Posterior vena cava (tissue), 2 donors: ENCODE measurements at regions not wholly inside any gene's neighbourhood (a gene's known extent, or its start where the extent isn't known, plus 50 kb on each side); places are given as distances from the start of the nearest gene placed in this dataset.
"Not testable (repeated sequence)": the region's sequence is repeated elsewhere in the genome, so short reads cannot be mapped to it uniquely, and the experiment has no call there.

Experiments
- DNase-seq: peaks from one replicate; pipeline ENCODE4 v3.0.0-alpha.2; 2020; ENCODE audit warnings: low spot score
- intact Hi-C, 2 donors: fragments of 100-400 bp; cut with DNase I; formaldehyde crosslinking; loops; one replicate each; pipeline versions ENCODE4 v1.14.1 to v1.14.2; 2022 to 2023
- donor health status: DM: yes; HTN: yes; CAD: no.
- donor health status: DM: yes; HTN: yes; CAD: no.

DNA sequence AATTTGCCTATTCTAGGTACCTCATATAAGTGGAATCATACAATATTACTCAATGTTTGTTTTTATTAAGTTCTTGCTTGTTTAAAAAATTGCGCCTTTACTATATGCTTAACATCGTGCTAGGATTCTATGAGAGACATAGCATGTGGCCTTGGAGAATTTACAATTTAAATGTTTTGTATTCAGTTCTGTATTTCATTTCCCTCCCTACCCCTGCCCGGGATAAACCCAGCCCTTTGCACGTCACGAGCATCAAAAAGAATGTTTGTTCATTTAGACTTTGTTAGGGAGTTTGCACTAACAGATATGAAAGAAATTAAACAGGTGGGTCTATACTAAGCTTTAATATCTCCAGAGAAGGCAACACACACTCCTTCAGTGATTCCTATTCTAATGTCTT is 75.7 kb downstream of the C18orf54 start:
- intact Hi-C loops: no loop called here
- no peak for DNase-seq

DNA sequence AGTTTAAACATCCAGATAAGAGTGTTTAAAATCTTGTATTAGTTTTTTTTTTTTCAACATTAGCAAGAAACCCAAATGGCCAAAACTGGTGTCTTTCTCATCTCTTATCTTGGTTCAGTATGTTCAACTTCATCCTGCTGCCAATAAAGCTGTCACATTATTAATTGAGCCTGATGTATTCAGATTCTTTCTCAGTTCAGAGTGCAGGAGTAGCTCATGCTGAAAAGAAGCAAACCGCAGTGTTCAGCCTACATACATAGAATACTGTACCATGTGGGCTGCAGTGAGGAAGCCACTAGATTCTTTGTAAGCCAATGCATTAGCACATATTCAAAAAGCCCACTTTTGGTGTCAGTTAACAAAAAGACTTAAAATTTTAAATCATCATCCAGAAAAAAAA is 76.2 kb downstream of the C18orf54 start:
- DNase-seq: no peak
- intact Hi-C loops: no loop called here

- intact Hi-C loops: no loop called here
These were observed 76.7 kb downstream of the C18orf54 start for GRCh38 chr18:54434453-54434852.

DNA sequence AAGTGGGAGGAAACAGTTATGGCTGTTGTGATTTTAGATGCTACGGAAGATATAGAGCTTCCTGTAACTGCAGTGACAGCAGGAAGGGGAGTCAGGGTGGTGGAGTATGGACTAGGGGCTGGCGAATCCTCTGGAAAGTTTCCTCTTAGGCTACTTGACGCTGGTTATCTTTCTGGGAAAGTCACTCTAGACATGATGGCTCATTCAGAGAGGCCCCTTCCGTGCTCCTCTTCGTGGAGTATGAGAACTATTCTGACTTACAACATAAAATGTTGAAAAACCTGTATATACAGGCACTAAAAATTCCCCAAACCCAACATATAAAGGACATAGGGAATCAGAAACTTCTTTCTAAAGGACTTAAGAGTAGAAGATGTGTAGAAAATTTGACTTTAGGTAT is 78.8 kb downstream of the C18orf54 start:
- DNase-seq: no peak
- intact Hi-C loops: no loop called here

More at GRCh38 chr18:54434453-54434852, 76.7 kb downstream of the C18orf54 start:
- no peak for DNase-seq

- intact Hi-C loops: no loop called here
- no peak for DNase-seq
These were observed 82.6 kb downstream of the C18orf54 start for GRCh38 chr18:54440292-54440691.

GRCh38 chr18:54444319-54444914 is 86.7 kb downstream of the C18orf54 start:
- no peak for DNase-seq
- intact Hi-C loops: no loop called here

- no peak for DNase-seq
- intact Hi-C loops: no loop called here
These were observed 96.3 kb downstream of the C18orf54 start for GRCh38 chr18:54453996-54454395.

- intact Hi-C loops: no loop called here
- DNase-seq: no peak
These were observed 107.8 kb downstream of the C18orf54 start for GRCh38 chr18:54465502-54465901.

- intact Hi-C loops: no loop called here
- DNase-seq: no peak
These were observed 108.7 kb downstream of the C18orf54 start for GRCh38 chr18:54466248-54467005.

DNA sequence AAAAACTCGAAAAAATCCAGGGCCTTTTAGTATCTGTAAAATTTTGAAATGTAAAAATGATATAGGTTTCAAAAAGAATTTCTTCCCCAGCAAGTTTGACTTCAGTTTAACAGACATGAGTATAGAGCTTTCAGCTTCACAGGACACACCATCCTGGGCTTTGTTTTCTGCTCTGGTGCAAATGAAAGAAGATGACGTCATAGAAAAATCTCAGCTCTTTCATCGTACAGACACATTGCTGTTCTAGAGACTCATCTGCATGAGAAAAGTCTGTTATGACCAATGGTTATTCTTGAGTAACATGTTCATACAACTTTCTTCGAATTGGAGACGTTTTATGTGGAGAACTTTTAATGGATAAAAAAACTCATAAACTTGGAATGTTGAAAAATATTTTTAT is 111.7 kb upstream of the DYNAP start:
- intact Hi-C loops: loop anchor here in 1 of 2 donors (1.0 kb wide), 1 partner anchor 18 kb away; no protein-coding TSS in a partner anchor
- no peak for DNase-seq

DNA sequence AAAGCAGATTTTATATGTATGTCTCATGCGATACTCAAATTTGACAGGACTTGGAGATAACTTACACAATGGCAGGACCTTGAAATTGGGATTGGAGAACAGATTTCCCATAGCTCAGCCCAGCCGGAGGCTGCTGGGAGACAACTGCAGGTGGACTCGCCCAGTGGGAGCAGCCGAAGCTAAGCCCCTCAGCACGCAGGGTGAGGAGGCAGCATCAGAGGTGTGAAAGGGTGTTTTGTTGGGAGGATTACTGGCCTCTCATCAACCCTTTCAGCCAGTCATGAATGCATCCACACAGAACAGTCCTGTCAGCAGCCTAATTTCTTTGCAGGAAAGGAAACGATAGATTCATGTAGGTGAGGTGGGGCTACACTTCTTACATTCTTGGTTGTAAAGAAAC is 110.4 kb upstream of the DYNAP start:
- no peak for DNase-seq
- intact Hi-C loops: no loop called here

- intact Hi-C loops, DNase-seq: not testable (repeated sequence)
These were observed 88.6 kb upstream of the DYNAP start for GRCh38 chr18:54502451-54502850.

DNA sequence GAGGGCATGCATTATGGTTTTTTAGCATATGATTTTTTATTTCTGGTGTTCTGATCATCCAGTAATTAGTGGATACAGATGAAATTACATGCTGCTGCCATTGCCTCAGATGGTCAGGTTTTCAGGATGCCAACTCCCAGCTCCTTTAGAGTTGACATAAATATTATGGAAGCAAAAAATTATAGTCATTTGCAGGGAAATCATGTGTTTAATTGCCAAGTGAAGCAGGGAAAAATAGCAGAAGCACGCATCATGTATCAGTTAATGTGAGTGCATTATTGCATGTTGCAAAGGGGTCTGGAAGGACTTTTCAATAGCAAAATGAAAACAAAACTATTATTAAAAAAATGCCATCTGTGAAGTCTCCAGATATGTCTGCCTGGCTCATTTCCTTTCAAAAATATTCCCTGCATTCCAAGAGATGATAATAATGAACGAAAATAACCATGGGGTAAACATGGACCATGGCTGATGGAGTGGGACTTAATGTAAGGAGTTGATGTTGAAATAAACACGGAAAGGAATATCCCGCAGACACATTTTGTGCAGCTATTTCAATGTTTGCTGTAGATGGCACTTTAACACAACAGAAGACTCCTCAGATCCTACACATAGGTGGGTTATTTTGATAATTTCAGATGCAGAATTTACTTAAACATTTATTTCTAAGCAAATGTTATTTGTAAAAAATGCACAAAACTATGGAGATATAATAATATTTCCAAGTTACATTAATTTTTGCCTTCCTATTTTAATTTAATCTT is 87.7 kb upstream of the DYNAP start:
- DNase-seq: no peak
- intact Hi-C loops: no loop called here

DNA sequence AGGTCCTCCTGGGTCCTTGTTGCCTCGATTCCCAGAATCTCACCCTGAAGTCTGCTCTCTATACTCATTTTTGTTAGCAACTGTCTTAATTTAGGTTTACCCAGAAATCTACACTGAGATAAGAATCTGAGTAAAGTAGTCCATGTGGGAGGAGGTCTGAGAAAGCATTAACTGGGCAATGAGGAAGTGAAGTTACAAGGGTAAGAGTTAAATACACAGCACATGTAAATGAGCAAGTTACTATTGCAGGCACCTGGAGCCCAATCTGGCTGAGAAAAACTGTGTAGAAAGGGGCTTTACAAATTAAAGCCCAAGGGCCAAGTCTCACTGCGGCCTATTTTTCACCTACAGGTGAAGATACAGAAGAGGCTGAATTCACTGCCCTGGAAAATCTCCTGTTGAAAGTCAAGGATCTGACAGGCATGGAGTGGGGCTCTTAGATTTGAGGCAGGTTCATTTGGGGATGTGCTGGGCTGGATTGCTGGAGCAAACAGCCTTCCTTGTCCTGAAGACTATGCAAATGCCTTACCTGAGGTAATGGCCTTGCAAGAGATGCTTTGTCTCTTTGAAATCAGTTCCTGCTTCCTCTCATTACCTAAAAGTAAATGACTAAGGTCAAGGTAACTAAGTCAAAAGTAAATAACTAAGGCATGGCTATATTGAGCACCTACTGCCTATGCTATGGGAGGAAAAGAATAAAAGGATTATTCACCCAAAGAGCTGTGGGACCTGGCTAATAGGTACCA is 84.4 kb upstream of the DYNAP start:
- no peak for DNase-seq

GRCh38 chr18:54509793-54510192 is 81.3 kb upstream of the DYNAP start:
- intact Hi-C loops: no loop called here

More for the DNA sequence above, 84.4 kb upstream of the DYNAP start:
- intact Hi-C loops: no loop called here

DNA sequence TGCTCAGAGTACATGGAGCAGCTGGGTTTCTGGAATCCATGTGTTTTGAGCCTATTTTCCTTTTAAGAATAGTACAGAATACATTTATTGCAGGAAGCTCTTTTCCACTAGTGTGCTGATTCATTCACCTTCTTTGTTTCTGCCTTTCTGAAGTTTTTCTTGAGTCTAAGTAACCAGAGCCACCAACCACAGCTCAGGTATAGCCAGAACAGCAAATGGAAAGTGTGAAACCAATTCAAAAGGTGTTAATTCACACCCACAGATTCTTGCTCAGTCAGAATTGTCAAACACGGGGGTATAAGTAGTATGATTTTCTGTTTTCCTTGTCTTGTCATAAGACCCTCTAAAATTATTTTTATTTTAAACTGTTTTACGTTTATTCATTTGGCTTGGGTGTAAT is 75.9 kb upstream of the DYNAP start:
- intact Hi-C loops: no loop called here
- DNase-seq: no peak

More at GRCh38 chr18:54509793-54510192, 81.3 kb upstream of the DYNAP start:
- no peak for DNase-seq

GRCh38 chr18:54517521-54517920 is 73.5 kb upstream of the DYNAP start:
- intact Hi-C loops: no loop called here
- no peak for DNase-seq

DNA sequence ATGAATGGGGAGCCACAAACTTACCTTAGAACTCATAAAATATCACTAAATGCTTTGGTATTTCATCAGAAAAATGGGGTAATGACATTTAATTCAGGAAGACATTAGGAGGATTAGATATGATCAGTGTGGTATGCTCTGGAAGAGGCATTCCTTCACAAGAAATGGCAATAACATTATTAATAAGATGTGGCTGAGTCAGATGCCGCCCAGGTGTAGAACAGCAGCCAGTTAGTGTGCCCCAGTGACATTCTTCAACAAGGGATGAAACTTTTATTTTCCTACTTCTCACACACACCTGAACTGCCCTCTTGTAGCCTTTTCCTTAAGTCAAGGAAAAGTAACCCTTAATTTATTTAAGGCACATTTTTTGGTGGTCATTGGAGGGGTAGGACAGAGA is 69.2 kb upstream of the DYNAP start:
- no peak for DNase-seq
- intact Hi-C loops: no loop called here

DNA sequence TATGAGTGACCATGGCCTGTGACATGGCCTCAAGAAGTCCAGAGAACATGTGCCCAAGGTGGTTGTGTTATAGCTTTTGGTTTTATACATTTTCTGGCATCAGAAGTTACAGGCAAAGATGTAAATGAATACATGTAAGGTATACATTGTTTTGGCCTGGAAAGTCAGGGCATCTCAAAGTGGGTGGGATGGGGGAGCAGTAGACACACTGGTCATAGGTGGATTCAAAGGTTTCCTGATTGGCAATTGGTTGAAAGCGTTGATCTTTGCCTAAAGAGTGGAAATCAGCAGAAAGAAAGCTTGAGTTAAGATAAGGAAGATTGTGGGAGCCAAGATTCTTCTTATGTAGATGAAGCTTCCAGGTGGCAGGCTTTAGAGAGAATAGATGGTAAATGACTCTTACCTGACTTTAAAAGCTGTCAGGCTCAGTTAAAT is 62.1 kb upstream of the DYNAP start:
- DNase-seq: no peak
- intact Hi-C loops: no loop called here

- DNase-seq: no peak
- intact Hi-C loops: no loop called here
These were observed 61.6 kb upstream of the DYNAP start for GRCh38 chr18:54529444-54529843.
